Activated B cell treated with CpG ODN at 0.5 μM for 24 hours (primary cell): ENCODE measurements at regions not wholly inside any gene's neighbourhood (a gene's known extent, or its start where the extent isn't known, plus 50 kb on each side); places are given as distances from the start of the nearest gene placed in this dataset.
"Not testable (repeated sequence)": the region's sequence is repeated elsewhere in the genome, so short reads cannot be mapped to it uniquely, and the experiment has no call there.

Experiments used
- ATAC-seq: fragments of 200-7000 bp; cut with Tn5 transposase; one replicate; pipeline ENCODE4 v1.10.0; 2021; ENCODE audit warnings: low read depth, mild to moderate bottlenecking, moderate library complexity
- CTCF ChIA-PET: fragments of 350-600 bp; sonication (Branson Sonifier 250); formaldehyde crosslinking; loops from one replicate; lab custom pipeline; 2021; ENCODE audit warnings: antibody characterized with exemption; lab: Charles Lee
- POLR2A ChIA-PET: fragments of 350-600 bp; sonication (Branson Sonifier 250); formaldehyde crosslinking; loops from one replicate; lab custom pipeline; 2021; ENCODE audit warnings: antibody characterized with exemption; lab: Charles Lee
- DNase-seq: peaks from one replicate; pipeline ENCODE4 v3.0.0; 2022
- H3K27ac Mint-ChIP-seq: one replicate; pipeline ENCODE4 v1.8.0; 2020; ENCODE audit warnings: mixed read lengths
- H3K27me3 Mint-ChIP-seq: one replicate; pipeline ENCODE4 v1.8.0; 2021; ENCODE audit warnings: mixed read lengths
- H3K36me3 Mint-ChIP-seq: one replicate; pipeline ENCODE4 v1.8.0; 2021; ENCODE audit warnings: low read depth, mixed read lengths
- H3K4me1 Mint-ChIP-seq: one replicate; pipeline ENCODE4 v1.8.0; 2021; ENCODE audit warnings: mixed read lengths
- H3K4me3 Mint-ChIP-seq: one replicate; pipeline ENCODE4 v1.8.0; 2020; ENCODE audit warnings: mild to moderate bottlenecking, mixed read lengths
- H3K9me3 Mint-ChIP-seq: one replicate; pipeline ENCODE4 v1.8.0; 2020; ENCODE audit warnings: mixed read lengths
- CTCF ChIP-seq: fragments of 200-600 bp; IDR thresholded peaks from one replicate; pipeline ENCODE4 v1.8.0; 2022; ENCODE audit warnings: antibody characterized with exemption, mild to moderate bottlenecking
- intact Hi-C: fragments of 100-400 bp; cut with micrococcal nuclease; formaldehyde crosslinking; loops from one replicate; pipeline ENCODE4 v1.15.1; 2024

DNA sequence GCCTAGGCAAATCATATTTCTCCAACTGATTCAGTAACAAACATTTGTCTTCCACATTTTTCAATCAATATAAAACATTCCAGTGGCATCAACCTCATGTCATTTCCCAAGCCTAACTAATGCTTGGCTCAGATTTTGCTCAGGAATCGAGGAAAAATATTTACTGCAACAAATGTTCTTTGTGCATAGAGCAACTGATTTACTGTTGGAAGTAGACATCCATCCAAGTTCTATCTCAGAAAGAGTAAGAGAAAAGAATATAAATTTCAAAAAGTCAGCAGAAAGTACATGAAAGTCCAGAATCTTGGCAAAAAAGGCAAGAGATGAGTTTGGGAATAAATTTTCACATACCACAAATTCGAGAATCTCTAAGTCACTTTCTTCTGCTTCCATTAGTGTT is 2245.0 kb upstream of the RAG2 start:
- Mint-ChIP-seq H3K36me3 (no peaks in the 10 kb centered on the region), H3K4me1 (no peaks in the 10 kb centered on the region), H3K27ac (no peak overlapping the region), H3K9me3 (peaks cover 11% of the 10 kb centered on the region), H3K4me3 (no peak overlapping the region), H3K27me3 (no peaks in the 10 kb centered on the region)
- ChIA-PET CTCF (no interaction called here), POLR2A (no interaction called here)
- DNase-seq = no peak
- intact Hi-C loops = no loop called here
- no peak for TF ChIP-seq CTCF
- ATAC-seq = no peak

GRCh38 chr11:38839071-38839470 is 2241.0 kb upstream of the RAG2 start:
- ChIA-PET POLR2A (no interaction called here), CTCF (no interaction called here)
- Mint-ChIP-seq H3K4me3 (no peak overlapping the region), H3K36me3 (no peaks in the 10 kb centered on the region), H3K27ac (no peak overlapping the region), H3K27me3 (no peaks in the 10 kb centered on the region), H3K4me1 (no peaks in the 10 kb centered on the region), H3K9me3 (peaks cover 2% of the 10 kb centered on the region)
- TF ChIP-seq CTCF = no peak
- DNase-seq (no peak), ATAC-seq (no peak)
- intact Hi-C loops = no loop called here

GRCh38 chr11:38835966-38836365 is 2237.9 kb upstream of the RAG2 start:
- H3K4me3 Mint-ChIP-seq = no peak overlapping the region
- CTCF ChIA-PET = no interaction called here
- no peak for ATAC-seq
- H3K27ac Mint-ChIP-seq = no peak overlapping the region
- H3K36me3 Mint-ChIP-seq = no peaks in the 10 kb centered on the region
- H3K4me1 Mint-ChIP-seq = no peaks in the 10 kb centered on the region
- peaks cover 5% of the 10 kb centered on the region for H3K9me3 Mint-ChIP-seq
- no peaks in the 10 kb centered on the region for H3K27me3 Mint-ChIP-seq
- intact Hi-C loops = no loop called here
- TF ChIP-seq CTCF = no peak
- POLR2A ChIA-PET = no interaction called here
- no peak for DNase-seq

GRCh38 chr11:38824573-38824972 is 2226.5 kb upstream of the RAG2 start:
- no peak for ATAC-seq
- intact Hi-C loops = no loop called here
- no peaks in the 10 kb centered on the region for H3K36me3 Mint-ChIP-seq
- POLR2A ChIA-PET = no interaction called here
- CTCF ChIA-PET = no interaction called here
- H3K27ac Mint-ChIP-seq = no peak overlapping the region
- H3K4me1 Mint-ChIP-seq = no peaks in the 10 kb centered on the region
- H3K4me3 Mint-ChIP-seq = no peak overlapping the region
- H3K27me3 Mint-ChIP-seq = no peaks in the 10 kb centered on the region
- DNase-seq = no peak
- peaks cover 2% of the 10 kb centered on the region for H3K9me3 Mint-ChIP-seq
- no peak for TF ChIP-seq CTCF

GRCh38 chr11:38821786-38822185 is 2223.8 kb upstream of the RAG2 start:
- H3K4me1 Mint-ChIP-seq, H3K27me3 Mint-ChIP-seq, ATAC-seq, POLR2A ChIA-PET, H3K9me3 Mint-ChIP-seq, intact Hi-C loops, H3K4me3 Mint-ChIP-seq, H3K36me3 Mint-ChIP-seq, H3K27ac Mint-ChIP-seq, CTCF ChIA-PET, DNase-seq: not testable (repeated sequence)

- ATAC-seq = no peak
- H3K4me1 Mint-ChIP-seq = no peaks in the 10 kb centered on the region
- no peaks in the 10 kb centered on the region for H3K36me3 Mint-ChIP-seq
- H3K27ac Mint-ChIP-seq = no peak overlapping the region
- peaks cover under 1% of the 10 kb centered on the region for H3K9me3 Mint-ChIP-seq
- ChIA-PET CTCF (no interaction called here), POLR2A (no interaction called here)
- intact Hi-C loops = no loop called here
- no peak for DNase-seq
- H3K4me3 Mint-ChIP-seq = no peak overlapping the region
- no peaks in the 10 kb centered on the region for H3K27me3 Mint-ChIP-seq
- no peak for TF ChIP-seq CTCF
Measured at GRCh38 chr11:38819981-38820380, 2221.9 kb upstream of the RAG2 start.
